ENCODE measurements at regions not wholly inside any gene's neighbourhood (a gene's known extent, or its start where the extent isn't known, plus 50 kb on each side); places are given as distances from the start of the nearest gene placed in this dataset.

DNA sequence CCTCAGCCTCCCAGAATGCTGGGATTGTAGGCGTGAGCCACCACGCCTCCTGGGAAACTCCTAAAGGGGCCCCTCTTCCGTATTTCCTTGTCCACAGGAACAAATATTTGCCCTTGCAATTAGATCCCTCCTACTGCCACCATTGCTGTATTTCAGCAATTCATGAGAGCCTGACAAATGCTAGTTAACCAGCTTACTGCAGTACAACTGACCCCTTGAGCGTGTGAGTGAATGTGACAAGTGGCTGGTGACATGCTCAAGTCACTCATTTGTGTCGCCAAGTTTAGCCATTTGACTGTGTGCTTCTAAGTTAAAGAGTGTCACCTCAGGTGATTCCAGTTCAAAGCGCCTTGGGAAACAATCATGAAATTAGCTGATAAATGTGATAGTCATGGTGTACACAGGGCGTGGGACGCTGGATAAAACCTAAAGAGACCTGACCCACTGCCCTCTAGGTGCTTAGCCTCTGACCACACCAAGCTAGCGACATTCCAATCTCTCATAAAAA lies 56.1 kb upstream of the MAP1LC3B2 start:
- Histone ChIP-seq H3K9me3 (ENCODE audit: control insufficient read depth in 4 of 4, insufficient read depth in 3 of 4, low read length in 3 of 4) (no peaks in the 10 kb centered on the region), H3K27me3 (ENCODE audit: control insufficient read depth in 3 of 3, insufficient read depth in 3 of 3, low read length in 2 of 3) (no peaks in the 10 kb centered on the region), H3K27ac (ENCODE audit: low read depth in 1 of 2, low read length in 1 of 2) (peak overlapping the region in 1 of 2 donors; percentile 26), H3K4me3 (no peak overlapping the region), H3K9ac (ENCODE audit: insufficient read depth in 1 of 2, low read length in 2 of 2) (no peak overlapping the region), H3K4me1 (ENCODE audit: control insufficient read depth in 5 of 5, insufficient read depth in 5 of 5, low read length in 5 of 5) (peaks cover 0 to 2% (median 1%) of the 10 kb centered on the region in 5 donors), H3K36me3 (ENCODE audit: control insufficient read depth in 4 of 4, insufficient read depth in 4 of 4, low read length in 4 of 4) (no peaks in the 10 kb centered on the region)
- WGBS, 2 donors, result 67 to 80% methylated on average over 9 of the region's 9 CpGs
- TF ChIP-seq, protein P1, sequence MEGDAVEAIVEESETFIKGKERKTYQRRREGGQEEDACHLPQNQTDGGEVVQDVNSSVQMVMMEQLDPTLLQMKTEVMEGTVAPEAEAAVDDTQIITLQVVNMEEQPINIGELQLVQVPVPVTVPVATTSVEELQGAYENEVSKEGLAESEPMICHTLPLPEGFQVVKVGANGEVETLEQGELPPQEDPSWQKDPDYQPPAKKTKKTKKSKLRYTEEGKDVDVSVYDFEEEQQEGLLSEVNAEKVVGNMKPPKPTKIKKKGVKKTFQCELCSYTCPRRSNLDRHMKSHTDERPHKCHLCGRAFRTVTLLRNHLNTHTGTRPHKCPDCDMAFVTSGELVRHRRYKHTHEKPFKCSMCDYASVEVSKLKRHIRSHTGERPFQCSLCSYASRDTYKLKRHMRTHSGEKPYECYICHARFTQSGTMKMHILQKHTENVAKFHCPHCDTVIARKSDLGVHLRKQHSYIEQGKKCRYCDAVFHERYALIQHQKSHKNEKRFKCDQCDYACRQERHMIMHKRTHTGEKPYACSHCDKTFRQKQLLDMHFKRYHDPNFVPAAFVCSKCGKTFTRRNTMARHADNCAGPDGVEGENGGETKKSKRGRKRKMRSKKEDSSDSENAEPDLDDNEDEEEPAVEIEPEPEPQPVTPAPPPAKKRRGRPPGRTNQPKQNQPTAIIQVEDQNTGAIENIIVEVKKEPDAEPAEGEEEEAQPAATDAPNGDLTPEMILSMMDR (IDR thresholded peaks at IDR 0.05; ENCODE audit: control extremely low read depth, extremely low read depth), result no peak
- DNase-seq (peak in 1 of 3 donors; percentile 50), ATAC-seq (ENCODE audit: insufficient read depth, low FRiP score) (peak; percentile 50)

DNA sequence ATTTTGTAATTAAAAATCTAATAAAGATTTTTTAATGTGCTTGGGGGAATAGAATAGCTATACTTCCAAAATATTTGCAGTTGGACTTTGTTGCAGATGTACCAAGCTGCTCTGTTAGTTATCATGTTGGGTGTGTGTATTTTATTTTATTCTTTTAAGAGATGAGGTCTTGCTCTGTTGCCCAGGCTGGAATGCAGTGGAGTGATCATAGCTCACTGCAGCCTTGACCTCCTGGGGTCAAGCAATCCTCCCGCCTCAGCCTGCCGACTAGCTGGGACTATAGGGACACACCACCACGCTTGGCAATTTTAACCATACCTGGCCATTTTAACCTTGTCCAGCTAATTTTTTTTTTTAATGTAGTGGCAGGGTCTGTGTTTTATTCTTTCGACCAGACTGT lies 54.7 kb upstream of the MAP1LC3B2 start:
- TF ChIP-seq, protein P1 (IDR thresholded peaks at IDR 0.05; ENCODE audit: control extremely low read depth, extremely low read depth), result no peak
- Histone ChIP-seq H3K27ac (ENCODE audit: low read depth in 1 of 2, low read length in 1 of 2) (no peak overlapping the region), H3K27me3 (ENCODE audit: control insufficient read depth in 3 of 3, insufficient read depth in 3 of 3, low read length in 2 of 3) (no peaks in the 10 kb centered on the region), H3K9ac (ENCODE audit: insufficient read depth in 1 of 2, low read length in 2 of 2) (no peak overlapping the region), H3K4me3 (no peak overlapping the region), H3K9me3 (ENCODE audit: control insufficient read depth in 4 of 4, insufficient read depth in 3 of 4, low read length in 3 of 4) (no peaks in the 10 kb centered on the region), H3K36me3 (ENCODE audit: control insufficient read depth in 4 of 4, insufficient read depth in 4 of 4, low read length in 4 of 4) (no peaks in the 10 kb centered on the region), H3K4me1 (ENCODE audit: control insufficient read depth in 5 of 5, insufficient read depth in 5 of 5, low read length in 5 of 5) (peaks cover 0 to 8% (median 2%) of the 10 kb centered on the region in 5 donors)
- 85 to 89% methylated on average over 4 of the region's 4 CpGs for WGBS, 2 donors
- ATAC-seq (ENCODE audit: insufficient read depth, low FRiP score) (no peak), DNase-seq (no peak)

DNA sequence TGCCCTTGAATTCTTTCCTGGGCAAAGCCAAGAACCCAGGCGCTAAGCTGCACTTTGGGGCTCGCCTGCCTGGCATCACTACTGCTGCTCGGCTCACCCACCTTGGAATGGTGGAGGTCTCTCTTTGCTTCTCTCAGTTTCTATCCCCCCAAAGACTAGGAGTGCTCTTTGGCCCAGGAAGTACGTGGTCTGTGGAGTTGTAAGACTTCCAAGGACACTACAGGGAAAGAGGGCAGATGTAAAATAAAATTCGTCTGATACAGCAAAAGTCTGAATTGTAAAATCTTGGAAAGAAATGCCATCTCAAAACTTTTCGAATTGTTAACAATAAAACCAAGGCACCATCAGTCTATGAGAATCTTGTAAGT lies 52.5 kb upstream of the MAP1LC3B2 start:
- no peak overlapping the region for H3K9ac ChIP-seq (ENCODE audit: insufficient read depth in 1 of 2, low read length in 2 of 2)
- H3K27me3 ChIP-seq (ENCODE audit: control insufficient read depth in 3 of 3, insufficient read depth in 3 of 3, low read length in 2 of 3), result no peaks in the 10 kb centered on the region
- DNase-seq, result no peak
- H3K36me3 ChIP-seq (ENCODE audit: control insufficient read depth in 4 of 4, insufficient read depth in 4 of 4, low read length in 4 of 4), result no peaks in the 10 kb centered on the region
- H3K9me3 ChIP-seq (ENCODE audit: control insufficient read depth in 4 of 4, insufficient read depth in 3 of 4, low read length in 3 of 4), result no peaks in the 10 kb centered on the region
- H3K4me3 ChIP-seq, result no peak overlapping the region
- no peak for ATAC-seq (ENCODE audit: insufficient read depth, low FRiP score)
- WGBS, 2 donors, result 63 to 76% methylated on average over 6 of the region's 6 CpGs
- H3K27ac ChIP-seq (ENCODE audit: low read depth in 1 of 2, low read length in 1 of 2), result no peak overlapping the region
- TF ChIP-seq, protein P1 (IDR thresholded peaks at IDR 0.05; ENCODE audit: control extremely low read depth, extremely low read depth), result no peak
- peaks cover 0 to 8% (median 2%) of the 10 kb centered on the region in 5 donors for H3K4me1 ChIP-seq (ENCODE audit: control insufficient read depth in 5 of 5, insufficient read depth in 5 of 5, low read length in 5 of 5)

Measured in lung (tissue), 11 donors.